ENCODE measurements at regions not wholly inside any gene's neighbourhood (a gene's known extent, or its start where the extent isn't known, plus 50 kb on each side); places are given as distances from the start of the nearest gene placed in this dataset.

DNA sequence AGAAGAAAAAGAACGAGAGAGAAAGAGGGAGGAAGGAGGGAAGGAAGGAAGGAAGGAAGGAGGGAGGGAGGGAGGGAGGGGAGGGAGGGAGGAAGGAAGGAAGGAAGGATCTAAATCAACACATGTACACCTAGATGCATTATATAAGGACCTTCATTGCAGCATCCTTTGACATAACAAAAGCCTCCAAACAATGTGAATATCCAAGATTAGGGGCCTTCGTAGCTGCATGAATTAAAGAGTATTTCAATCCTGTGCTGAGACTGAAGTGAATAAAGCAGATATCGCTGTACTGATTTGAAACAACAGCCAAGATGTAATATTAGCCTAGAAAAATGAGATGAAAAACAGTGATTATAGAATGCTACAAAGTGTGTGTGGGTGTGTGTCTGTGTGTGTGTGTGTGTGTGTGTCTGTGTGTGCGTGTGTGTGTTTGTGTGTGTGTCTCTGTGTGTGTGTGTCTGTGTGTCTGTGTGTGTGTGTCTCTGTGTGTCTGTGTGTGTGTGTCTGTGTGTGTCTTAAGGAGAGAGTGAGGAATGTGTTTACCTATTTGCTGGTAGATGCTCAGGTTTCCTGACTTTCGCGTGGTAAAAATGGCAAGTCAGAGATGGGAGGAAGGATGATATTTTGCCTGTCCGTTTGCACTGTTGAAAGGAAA, 129.0 kb upstream of the PTPN1 start:
- TF ChIP-seq, protein P1, sequence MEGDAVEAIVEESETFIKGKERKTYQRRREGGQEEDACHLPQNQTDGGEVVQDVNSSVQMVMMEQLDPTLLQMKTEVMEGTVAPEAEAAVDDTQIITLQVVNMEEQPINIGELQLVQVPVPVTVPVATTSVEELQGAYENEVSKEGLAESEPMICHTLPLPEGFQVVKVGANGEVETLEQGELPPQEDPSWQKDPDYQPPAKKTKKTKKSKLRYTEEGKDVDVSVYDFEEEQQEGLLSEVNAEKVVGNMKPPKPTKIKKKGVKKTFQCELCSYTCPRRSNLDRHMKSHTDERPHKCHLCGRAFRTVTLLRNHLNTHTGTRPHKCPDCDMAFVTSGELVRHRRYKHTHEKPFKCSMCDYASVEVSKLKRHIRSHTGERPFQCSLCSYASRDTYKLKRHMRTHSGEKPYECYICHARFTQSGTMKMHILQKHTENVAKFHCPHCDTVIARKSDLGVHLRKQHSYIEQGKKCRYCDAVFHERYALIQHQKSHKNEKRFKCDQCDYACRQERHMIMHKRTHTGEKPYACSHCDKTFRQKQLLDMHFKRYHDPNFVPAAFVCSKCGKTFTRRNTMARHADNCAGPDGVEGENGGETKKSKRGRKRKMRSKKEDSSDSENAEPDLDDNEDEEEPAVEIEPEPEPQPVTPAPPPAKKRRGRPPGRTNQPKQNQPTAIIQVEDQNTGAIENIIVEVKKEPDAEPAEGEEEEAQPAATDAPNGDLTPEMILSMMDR (IDR thresholded peaks at IDR 0.05; ENCODE audit: control insufficient read depth, extremely low read depth, insufficient read depth): no peak
- DNase-seq (ENCODE audit: low read depth): no peak
- H3K4me3 ChIP-seq (ENCODE audit: low read depth, low read length): no peak overlapping the region

DNA sequence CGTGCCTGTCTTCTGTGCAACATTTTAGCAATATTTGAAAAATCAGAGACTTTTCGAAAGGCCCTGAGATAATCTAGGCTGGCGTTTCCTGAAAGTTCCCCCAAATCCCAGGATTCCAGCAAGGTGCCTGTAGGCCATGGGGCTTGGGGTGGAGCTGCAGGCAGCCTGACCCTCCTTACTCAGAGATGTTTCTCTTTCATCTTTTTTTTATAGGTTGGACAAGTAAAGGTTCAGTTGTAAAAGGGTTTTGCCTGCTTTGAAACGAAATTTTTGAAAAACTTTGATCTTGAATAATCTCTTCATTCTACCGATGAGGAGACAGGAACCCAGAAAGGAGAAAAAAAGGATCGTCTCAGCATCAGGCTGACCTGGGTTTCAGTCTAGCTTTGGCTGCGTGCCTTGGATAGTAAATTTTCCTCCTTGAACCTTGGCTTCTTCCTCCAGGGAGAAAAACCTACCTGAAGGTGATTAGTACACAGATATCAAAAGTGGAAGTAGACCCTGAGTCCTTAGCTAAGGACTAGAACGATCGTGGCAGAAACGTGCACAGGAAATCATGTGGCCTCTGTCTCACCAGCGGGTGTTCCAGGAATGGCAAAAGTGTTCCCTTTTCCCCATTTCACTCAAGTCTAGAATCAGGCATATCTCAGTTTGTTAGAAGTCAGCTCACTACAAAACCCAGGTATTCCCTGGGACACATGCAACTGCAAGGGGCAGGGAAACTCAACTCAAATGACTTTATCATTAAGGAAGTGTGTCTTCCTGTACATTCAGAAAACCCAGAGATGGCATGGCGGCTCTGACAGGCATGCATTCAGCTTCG, 128.2 kb upstream of the PTPN1 start:
- TF ChIP-seq, protein P1 (IDR thresholded peaks at IDR 0.05; ENCODE audit: control insufficient read depth, extremely low read depth, insufficient read depth): no peak
- no peak for DNase-seq (ENCODE audit: low read depth)
- no peak overlapping the region for H3K4me3 ChIP-seq (ENCODE audit: low read depth, low read length)

DNA sequence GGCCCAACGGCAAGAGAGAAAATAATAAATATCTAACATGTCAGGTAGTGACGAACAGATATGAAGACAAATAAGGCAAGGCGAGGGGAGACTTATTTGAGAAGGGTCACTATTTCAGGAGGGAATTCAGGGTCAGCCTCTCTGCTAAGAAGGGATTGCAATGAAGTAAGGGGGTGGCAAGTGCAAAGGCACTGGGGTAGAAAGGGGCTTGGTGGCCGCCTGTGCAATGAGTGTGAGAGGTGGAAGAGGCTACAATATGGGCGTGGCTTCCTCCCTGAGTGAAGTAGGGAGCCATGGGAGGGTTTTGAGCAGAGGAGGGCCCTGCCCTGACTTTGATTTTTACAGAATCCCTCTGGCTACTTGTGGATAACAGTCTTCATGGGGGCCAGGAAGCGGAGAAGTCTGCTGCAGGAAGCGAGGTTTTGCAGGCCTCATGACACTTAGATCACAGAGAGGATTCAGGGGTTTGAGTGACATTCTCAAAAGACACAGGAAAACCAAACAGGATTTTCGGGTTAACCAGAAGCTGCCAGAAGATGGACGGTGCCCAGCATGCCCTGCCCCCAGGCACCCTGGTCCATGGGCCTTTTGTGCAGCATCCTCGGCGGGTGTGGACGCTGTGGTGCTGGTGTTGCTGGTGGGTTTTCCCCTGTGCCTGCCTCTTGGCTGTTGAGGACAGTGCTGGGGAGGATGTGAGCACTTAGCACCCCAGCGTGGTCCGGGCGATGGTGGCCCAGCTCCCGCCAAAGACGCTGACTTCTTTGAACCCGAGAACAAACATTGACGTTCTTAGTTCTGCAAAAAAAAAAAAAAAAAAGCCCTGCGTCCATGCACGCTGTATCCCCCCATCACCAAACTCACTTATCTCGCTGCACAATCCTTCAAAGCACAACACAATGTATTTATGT, 124.2 kb upstream of the PTPN1 start:
- TF ChIP-seq, protein P1 (IDR thresholded peaks at IDR 0.05; ENCODE audit: control insufficient read depth, extremely low read depth, insufficient read depth): no peak
- DNase-seq (ENCODE audit: low read depth): no peak
- H3K4me3 ChIP-seq (ENCODE audit: low read depth, low read length): no peak overlapping the region

DNA sequence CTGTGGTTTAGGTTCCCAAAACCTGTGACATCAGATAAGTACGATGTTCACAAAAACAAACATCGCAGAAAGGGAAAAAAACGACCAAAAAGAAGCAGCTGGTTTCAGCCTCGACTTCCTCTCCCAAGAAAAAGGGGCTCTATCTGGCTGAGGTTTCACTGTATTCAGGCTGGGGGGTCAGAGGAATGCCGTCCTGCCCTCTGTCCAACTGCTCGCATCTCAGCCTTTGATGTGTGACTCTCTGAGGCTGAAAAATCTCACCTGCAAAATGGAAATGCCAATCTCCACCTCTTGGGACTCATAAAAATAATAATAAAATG, 123.6 kb upstream of the PTPN1 start:
- H3K4me3 ChIP-seq (ENCODE audit: low read depth, low read length): no peak overlapping the region
- TF ChIP-seq, protein P1 (IDR thresholded peaks at IDR 0.05; ENCODE audit: control insufficient read depth, extremely low read depth, insufficient read depth): no peak
- DNase-seq (ENCODE audit: low read depth): no peak

DNA sequence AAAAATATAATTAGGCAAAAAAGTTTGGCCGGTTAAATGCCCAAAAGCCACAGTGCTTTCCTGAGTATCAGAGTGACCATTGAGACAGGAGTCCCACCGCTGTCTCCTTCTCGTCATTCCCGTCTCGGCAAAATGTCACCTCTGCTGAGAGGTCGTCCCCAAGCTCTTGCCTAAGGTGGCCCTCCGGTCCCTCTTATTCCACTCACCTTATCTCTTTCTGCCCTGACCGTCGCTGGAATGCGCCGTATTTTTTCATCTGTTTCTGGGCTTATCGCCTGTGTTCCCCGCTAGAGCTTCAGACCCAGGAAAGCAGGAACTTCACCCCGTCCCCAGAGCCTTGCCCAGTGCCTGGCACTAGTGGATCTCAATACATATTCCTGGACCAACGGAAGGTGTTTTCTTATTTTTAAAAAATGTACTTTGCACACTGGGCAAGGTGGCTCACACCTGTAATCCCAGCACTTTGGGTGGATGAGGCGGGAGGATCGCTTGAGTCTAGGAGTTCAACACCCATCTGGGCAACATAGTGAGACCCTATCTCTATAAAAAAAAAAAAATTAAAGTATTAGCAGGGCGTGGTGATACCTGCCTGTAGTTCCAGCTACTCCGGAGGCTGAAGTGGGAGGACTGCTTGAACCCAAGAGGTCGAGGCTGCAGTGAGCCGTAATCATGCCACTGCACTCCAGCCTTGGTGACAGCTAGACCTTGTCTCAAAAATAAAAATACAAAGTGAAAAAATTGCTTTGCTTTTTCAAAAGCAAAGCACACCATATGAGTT, 122.8 kb upstream of the PTPN1 start:
- H3K4me3 ChIP-seq (ENCODE audit: low read depth, low read length): no peak overlapping the region
- TF ChIP-seq, protein P1 (IDR thresholded peaks at IDR 0.05; ENCODE audit: control insufficient read depth, extremely low read depth, insufficient read depth): no peak
- no peak for DNase-seq (ENCODE audit: low read depth)

DNA sequence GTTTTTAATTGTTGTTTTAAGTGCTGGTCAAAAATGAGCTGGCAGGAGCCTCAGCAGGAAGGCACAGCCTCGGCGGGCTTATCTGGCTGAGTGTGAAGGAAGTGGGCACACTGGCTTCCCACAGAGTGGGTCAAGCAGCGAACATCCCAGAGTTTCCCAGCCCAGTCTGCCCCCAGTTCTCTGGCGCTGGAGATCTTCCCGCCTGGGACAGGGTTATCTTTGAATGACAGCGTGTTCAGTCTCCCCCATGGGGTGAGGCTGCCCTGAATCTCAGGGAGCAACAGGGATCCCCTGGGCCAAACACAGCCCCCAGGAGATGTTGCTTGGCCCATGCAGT, 122.2 kb upstream of the PTPN1 start:
- no peak overlapping the region for H3K4me3 ChIP-seq (ENCODE audit: low read depth, low read length)
- TF ChIP-seq, protein P1 (IDR thresholded peaks at IDR 0.05; ENCODE audit: control insufficient read depth, extremely low read depth, insufficient read depth): no peak
- no peak for DNase-seq (ENCODE audit: low read depth)

Measured in LNCaP clone FGC (cell line).